Panc1 (cell line): ENCODE measurements at regions not wholly inside any gene's neighbourhood (a gene's known extent, or its start where the extent isn't known, plus 50 kb on each side); places are given as distances from the start of the nearest gene placed in this dataset.

ENCODE experiments used
- ATAC-seq: fragments of 200-7000 bp; cut with Tn5 transposase; 2 replicates; pipeline ENCODE4 v1.9.1; 2020; ENCODE audit warnings: mild to moderate bottlenecking, moderate library complexity
- BruUV-seq: library from RNA; stranded (reverse); fragments of 400-500 nt; replicated peaks from 2 replicates; lab custom pipeline; 2021; lab: Mats Ljungman, UMichigan
- CTCF ChIA-PET: fragments of 300-600 bp; sonication (Branson Sonifier 250); formaldehyde crosslinking; loops from one replicate; lab custom pipeline; 2022; ENCODE audit warnings: antibody characterized with exemption; lab: Charles Lee
- POLR2A ChIA-PET: fragments of 300-600 bp; sonication (Branson Sonifier 250); formaldehyde crosslinking; loops from one replicate; lab custom pipeline; 2022; ENCODE audit warnings: antibody characterized with exemption; lab: Charles Lee
- DNase-seq: peaks from one replicate; pipeline ENCODE4 v3.0.0-alpha.2; 2010; ENCODE audit warnings: low read depth, low spot score
- H3K27ac ChIP-seq: 2 replicates; pipeline ENCODE4 v1.5.1; 2011; ENCODE audit warnings: mild to moderate bottlenecking, low read length, inconsistent platforms
- H3K27me3 ChIP-seq: fragments of 200-500 bp; sonication (Bioruptor generic); 2 replicates; pipeline ENCODE4 v1.6.0; 2014; ENCODE audit warnings: low read length, inconsistent platforms; ENCODE audit not compliant: control insufficient read depth, insufficient read depth
- H3K36me3 ChIP-seq: fragments of 200-500 bp; sonication (Bioruptor generic); 2 replicates; pipeline ENCODE4 v1.5.1; 2014; ENCODE audit warnings: inconsistent platforms, mild to moderate bottlenecking, low read length, moderate library complexity; ENCODE audit not compliant: control insufficient read depth, insufficient read depth
- H3K4me1 ChIP-seq: 2 replicates; pipeline ENCODE4 v1.5.1; 2011; ENCODE audit warnings: inconsistent platforms, mild to moderate bottlenecking, low read length, moderate library complexity; ENCODE audit not compliant: control insufficient read depth, insufficient read depth
- H3K4me3 ChIP-seq, 2 experiments: 2 replicates each; pipeline ENCODE4 v1.5.1; 2011 to 2012; ENCODE audit warnings: low read depth in 2 of 2, low read length in 2 of 2, mild to moderate bottlenecking in 2 of 2, inconsistent platforms in 1 of 2, moderate library complexity in 1 of 2
- H3K9me3 ChIP-seq: fragments of 200-500 bp; sonication (Bioruptor generic); 2 replicates; pipeline ENCODE4 v1.5.1; 2014; ENCODE audit warnings: low read depth, mild to moderate bottlenecking, inconsistent platforms, low read length, moderate library complexity; ENCODE audit not compliant: control insufficient read depth, insufficient read depth
- POLR2AphosphoS5 ChIP-seq: IDR thresholded peaks from 2 replicates; pipeline ENCODE4 v1.6.1; 2012; ENCODE audit warnings: mild to moderate bottlenecking, low read depth, low read length, moderate library complexity
- SIN3A ChIP-seq: IDR thresholded peaks from 2 replicates; pipeline ENCODE4 v1.6.1; 2012; ENCODE audit warnings: low read depth, mild to moderate bottlenecking, low read length, moderate library complexity, borderline replicate concordance; ENCODE audit not compliant: insufficient read depth
- TCF7L2 ChIP-seq: IDR thresholded peaks from 2 replicates; pipeline ENCODE4 v1.6.1; 2011; ENCODE audit warnings: mild to moderate bottlenecking, low read depth, low read length, inconsistent platforms
- in situ Hi-C: cut with HindIII; loops from 2 replicates; pipeline ENCODE4 v1.10.0; 2016; ENCODE audit warnings: low sequenced_read_pairs, low pct_unique_long_range_greater_than_20kb
- intact Hi-C: fragments of 100-400 bp; cut with micrococcal nuclease; formaldehyde crosslinking; loops from one replicate; pipeline ENCODE4 v1.10.0; 2022; ENCODE audit not compliant: unreplicated experiment
- TF ChIP-seq, protein P1 (sequence below), 2 experiments: IDR thresholded peaks; 2 replicates each; pipeline ENCODE4 v1.6.1; 2011 to 2012; ENCODE audit warnings: low read depth in 2 of 2, control low read depth in 1 of 2, low read length in 1 of 2, mild to moderate bottlenecking in 1 of 2, moderate library complexity in 1 of 2; ENCODE audit not compliant: insufficient read depth in 1 of 2
- TF ChIP-seq, protein P2 (sequence below): fragments of 450-650 bp; IDR thresholded peaks from 2 replicates; pipeline ENCODE4 v1.5.1; 2017; ENCODE audit warnings: mild to moderate bottlenecking

DNA sequence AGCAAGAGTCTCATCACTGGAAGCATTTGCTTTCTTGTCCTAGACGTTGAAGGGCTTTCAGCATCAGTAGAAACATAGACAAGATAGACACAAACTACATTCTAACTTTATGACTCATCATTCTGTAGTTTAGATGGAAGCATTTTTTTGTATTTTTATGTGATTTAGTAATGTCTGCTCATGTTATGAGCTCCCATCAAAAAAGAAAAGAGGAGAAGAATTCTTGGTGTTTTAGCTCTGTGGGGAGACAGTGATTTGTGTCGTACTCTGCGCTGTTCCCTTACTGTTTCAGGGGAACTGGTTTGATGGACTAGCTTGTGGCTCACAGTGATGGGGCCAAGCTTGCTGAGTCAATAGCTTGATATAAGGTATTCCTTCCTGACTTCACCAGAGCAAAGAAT, 159.2 kb upstream of the WWC1 start:
- ATAC-seq (no peak), DNase-seq (no peak)
- BruUV-seq = no TSS peak
- Histone ChIP-seq H3K4me3 (no peak overlapping the region), H3K27ac (no peak overlapping the region), H3K9me3 (no peaks in the 10 kb centered on the region), H3K36me3 (no peaks in the 10 kb centered on the region), H3K27me3 (peaks cover 17% of the 10 kb centered on the region), H3K4me1 (no peaks in the 10 kb centered on the region)
- TF ChIP-seq, protein P1, sequence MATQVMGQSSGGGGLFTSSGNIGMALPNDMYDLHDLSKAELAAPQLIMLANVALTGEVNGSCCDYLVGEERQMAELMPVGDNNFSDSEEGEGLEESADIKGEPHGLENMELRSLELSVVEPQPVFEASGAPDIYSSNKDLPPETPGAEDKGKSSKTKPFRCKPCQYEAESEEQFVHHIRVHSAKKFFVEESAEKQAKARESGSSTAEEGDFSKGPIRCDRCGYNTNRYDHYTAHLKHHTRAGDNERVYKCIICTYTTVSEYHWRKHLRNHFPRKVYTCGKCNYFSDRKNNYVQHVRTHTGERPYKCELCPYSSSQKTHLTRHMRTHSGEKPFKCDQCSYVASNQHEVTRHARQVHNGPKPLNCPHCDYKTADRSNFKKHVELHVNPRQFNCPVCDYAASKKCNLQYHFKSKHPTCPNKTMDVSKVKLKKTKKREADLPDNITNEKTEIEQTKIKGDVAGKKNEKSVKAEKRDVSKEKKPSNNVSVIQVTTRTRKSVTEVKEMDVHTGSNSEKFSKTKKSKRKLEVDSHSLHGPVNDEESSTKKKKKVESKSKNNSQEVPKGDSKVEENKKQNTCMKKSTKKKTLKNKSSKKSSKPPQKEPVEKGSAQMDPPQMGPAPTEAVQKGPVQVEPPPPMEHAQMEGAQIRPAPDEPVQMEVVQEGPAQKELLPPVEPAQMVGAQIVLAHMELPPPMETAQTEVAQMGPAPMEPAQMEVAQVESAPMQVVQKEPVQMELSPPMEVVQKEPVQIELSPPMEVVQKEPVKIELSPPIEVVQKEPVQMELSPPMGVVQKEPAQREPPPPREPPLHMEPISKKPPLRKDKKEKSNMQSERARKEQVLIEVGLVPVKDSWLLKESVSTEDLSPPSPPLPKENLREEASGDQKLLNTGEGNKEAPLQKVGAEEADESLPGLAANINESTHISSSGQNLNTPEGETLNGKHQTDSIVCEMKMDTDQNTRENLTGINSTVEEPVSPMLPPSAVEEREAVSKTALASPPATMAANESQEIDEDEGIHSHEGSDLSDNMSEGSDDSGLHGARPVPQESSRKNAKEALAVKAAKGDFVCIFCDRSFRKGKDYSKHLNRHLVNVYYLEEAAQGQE (IDR thresholded peaks at IDR 0.05; ENCODE audit: insufficient read depth in 1 of 2, low read depth in 2 of 2, low read length in 1 of 2) = no peak
- TF ChIP-seq, protein P2, sequence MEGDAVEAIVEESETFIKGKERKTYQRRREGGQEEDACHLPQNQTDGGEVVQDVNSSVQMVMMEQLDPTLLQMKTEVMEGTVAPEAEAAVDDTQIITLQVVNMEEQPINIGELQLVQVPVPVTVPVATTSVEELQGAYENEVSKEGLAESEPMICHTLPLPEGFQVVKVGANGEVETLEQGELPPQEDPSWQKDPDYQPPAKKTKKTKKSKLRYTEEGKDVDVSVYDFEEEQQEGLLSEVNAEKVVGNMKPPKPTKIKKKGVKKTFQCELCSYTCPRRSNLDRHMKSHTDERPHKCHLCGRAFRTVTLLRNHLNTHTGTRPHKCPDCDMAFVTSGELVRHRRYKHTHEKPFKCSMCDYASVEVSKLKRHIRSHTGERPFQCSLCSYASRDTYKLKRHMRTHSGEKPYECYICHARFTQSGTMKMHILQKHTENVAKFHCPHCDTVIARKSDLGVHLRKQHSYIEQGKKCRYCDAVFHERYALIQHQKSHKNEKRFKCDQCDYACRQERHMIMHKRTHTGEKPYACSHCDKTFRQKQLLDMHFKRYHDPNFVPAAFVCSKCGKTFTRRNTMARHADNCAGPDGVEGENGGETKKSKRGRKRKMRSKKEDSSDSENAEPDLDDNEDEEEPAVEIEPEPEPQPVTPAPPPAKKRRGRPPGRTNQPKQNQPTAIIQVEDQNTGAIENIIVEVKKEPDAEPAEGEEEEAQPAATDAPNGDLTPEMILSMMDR = no peak
- TF ChIP-seq SIN3A = no peak
- TF ChIP-seq TCF7L2 = no peak
- TF ChIP-seq POLR2AphosphoS5 = no peak
- CTCF ChIA-PET = no interaction called here
- in situ Hi-C loops (no loop called here), intact Hi-C loops (no loop called here)
- POLR2A ChIA-PET = no interaction called here

GRCh38 chr5:168135897-168136296, 155.5 kb upstream of the WWC1 start:
- H3K4me1 ChIP-seq = no peaks in the 10 kb centered on the region
- ATAC-seq (no peak), DNase-seq (no peak)
- intact Hi-C loops (no loop called here), in situ Hi-C loops (no loop called here)
- H3K9me3 ChIP-seq = no peaks in the 10 kb centered on the region
- ChIA-PET POLR2A (no interaction called here), CTCF (no interaction called here)
- peaks cover 12% of the 10 kb centered on the region for H3K27me3 ChIP-seq
- no peak overlapping the region for H3K4me3 ChIP-seq
- H3K27ac ChIP-seq = no peak overlapping the region
- H3K36me3 ChIP-seq = no peaks in the 10 kb centered on the region
- TF ChIP-seq, protein P1 (IDR thresholded peaks at IDR 0.05; ENCODE audit: insufficient read depth in 1 of 2, low read depth in 2 of 2, low read length in 1 of 2) = no peak
- TF ChIP-seq POLR2AphosphoS5 = no peak
- TF ChIP-seq TCF7L2 = no peak
- BruUV-seq = no TSS peak
